ENCODE measurements at regions not wholly inside any gene's neighbourhood (a gene's known extent, or its start where the extent isn't known, plus 50 kb on each side); places are given as distances from the start of the nearest gene placed in this dataset.
"Not testable (repeated sequence)": the region's sequence is repeated elsewhere in the genome, so short reads cannot be mapped to it uniquely, and the experiment has no call there.

GRCh38 chr6:141199074-141199473, 933.7 kb upstream of the GJE1 start:
- no peak for DNase-seq (ENCODE audit: low read depth in 2 of 2, low spot score in 1 of 2)

GRCh38 chr6:141195251-141195832, 937.4 kb upstream of the GJE1 start:
- no peak for DNase-seq (ENCODE audit: low read depth in 2 of 2, low spot score in 1 of 2)

GRCh38 chr6:141183368-141183767, 949.4 kb upstream of the GJE1 start:
- no peak for DNase-seq (ENCODE audit: low read depth in 2 of 2, low spot score in 1 of 2)

- DNase-seq (ENCODE audit: low read depth in 2 of 2, low spot score in 1 of 2) = not testable (repeated sequence)
These were observed 957.3 kb upstream of the GJE1 start for GRCh38 chr6:141175458-141175857.

GRCh38 chr6:141174932-141175331, 957.8 kb upstream of the GJE1 start:
- DNase-seq (ENCODE audit: low read depth in 2 of 2, low spot score in 1 of 2) = no peak

GRCh38 chr6:141173529-141173928, 959.2 kb upstream of the GJE1 start:
- DNase-seq (ENCODE audit: low read depth in 2 of 2, low spot score in 1 of 2) = no peak

GRCh38 chr6:141169419-141169818, 963.3 kb upstream of the GJE1 start:
- no peak for DNase-seq (ENCODE audit: low read depth in 2 of 2, low spot score in 1 of 2)

- no peak for DNase-seq (ENCODE audit: low read depth in 2 of 2, low spot score in 1 of 2)
These were observed 964.8 kb upstream of the GJE1 start for GRCh38 chr6:141167945-141168344.

GRCh38 chr6:141165002-141165665, 967.6 kb upstream of the GJE1 start:
- no peak for DNase-seq (ENCODE audit: low read depth in 2 of 2, low spot score in 1 of 2)

GRCh38 chr6:141164042-141164743, 968.5 kb upstream of the GJE1 start:
- DNase-seq (ENCODE audit: low read depth in 2 of 2, low spot score in 1 of 2) = no peak

- DNase-seq (ENCODE audit: low read depth in 2 of 2, low spot score in 1 of 2) = no peak
These were observed 969.6 kb upstream of the GJE1 start for GRCh38 chr6:141163107-141163506.

GRCh38 chr6:141158740-141159139, 974.0 kb upstream of the GJE1 start:
- no peak for DNase-seq (ENCODE audit: low read depth in 2 of 2, low spot score in 1 of 2)

- DNase-seq (ENCODE audit: low read depth in 2 of 2, low spot score in 1 of 2) = no peak
These were observed 979.2 kb upstream of the GJE1 start for GRCh38 chr6:141153563-141153962.

- no peak for DNase-seq (ENCODE audit: low read depth in 2 of 2, low spot score in 1 of 2)
These were observed 979.8 kb upstream of the GJE1 start for GRCh38 chr6:141152951-141153350.

- DNase-seq (ENCODE audit: low read depth in 2 of 2, low spot score in 1 of 2) = no peak
These were observed 980.9 kb upstream of the GJE1 start for GRCh38 chr6:141151710-141152417.

GRCh38 chr6:141141870-141142269, 990.9 kb upstream of the GJE1 start:
- no peak for DNase-seq (ENCODE audit: low read depth in 2 of 2, low spot score in 1 of 2)

GRCh38 chr6:141140905-141141304, 991.8 kb upstream of the GJE1 start:
- no peak for DNase-seq (ENCODE audit: low read depth in 2 of 2, low spot score in 1 of 2)

- DNase-seq (ENCODE audit: low read depth in 2 of 2, low spot score in 1 of 2) = no peak
These were observed 993.3 kb upstream of the GJE1 start for GRCh38 chr6:141139461-141139860.

GRCh38 chr6:141134723-141135122, 998.0 kb upstream of the GJE1 start:
- DNase-seq (ENCODE audit: low read depth in 2 of 2, low spot score in 1 of 2) = no peak

GRCh38 chr6:141133836-141134235, 998.9 kb upstream of the GJE1 start:
- no peak for DNase-seq (ENCODE audit: low read depth in 2 of 2, low spot score in 1 of 2)

GRCh38 chr6:141133346-141133745, 999.4 kb upstream of the GJE1 start:
- no peak for DNase-seq (ENCODE audit: low read depth in 2 of 2, low spot score in 1 of 2)

- DNase-seq (ENCODE audit: low read depth in 2 of 2, low spot score in 1 of 2) = no peak
These were observed 1001.1 kb upstream of the GJE1 start for GRCh38 chr6:141131616-141132015.

Measured in stimulated activated CD8-positive, alpha-beta memory T cell treated with anti-CD3 and anti-CD28 coated beads, Interleukin-4, amount 100 ng/mL, for 4 hours (primary cell).